HL-60 (cell line): ENCODE measurements at regions not wholly inside any gene's neighbourhood (a gene's known extent, or its start where the extent isn't known, plus 50 kb on each side); places are given as distances from the start of the nearest gene placed in this dataset.

Experiments
- CTCF ChIP-seq: IDR thresholded peaks from one replicate; pipeline ENCODE4 v1.5.1; 2011; ENCODE audit warnings: low read length, control low read depth, inconsistent platforms; ENCODE audit not compliant: insufficient read depth
- GABPA ChIP-seq: IDR thresholded peaks from 2 replicates; pipeline ENCODE4 v1.6.1; 2012; ENCODE audit warnings: low read depth
- POLR2AphosphoS5 ChIP-seq: IDR thresholded peaks from 2 replicates; pipeline ENCODE4 v1.6.1; 2012; ENCODE audit warnings: low read depth
- REST ChIP-seq: IDR thresholded peaks from 2 replicates; pipeline ENCODE4 v1.6.1; 2012; ENCODE audit warnings: low read depth; ENCODE audit not compliant: insufficient replicate concordance

DNA sequence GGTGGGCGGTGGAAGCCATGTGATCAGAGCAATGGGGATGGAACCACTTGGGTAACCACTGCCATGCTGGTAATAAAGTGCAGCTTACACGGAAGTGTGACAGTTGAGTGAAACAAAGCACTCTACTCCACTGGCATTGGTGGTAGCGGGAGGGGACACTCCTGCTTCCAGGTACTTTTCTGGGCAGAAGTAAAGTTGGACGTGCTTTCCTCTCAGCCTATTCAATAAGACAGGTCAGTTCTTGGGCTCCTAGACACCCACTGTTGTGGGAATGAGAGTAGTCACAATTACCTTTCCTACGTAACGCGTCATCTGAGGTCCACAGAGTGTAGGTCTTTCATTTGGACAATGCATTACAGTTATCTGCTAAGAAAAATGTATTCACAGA lies 51.7 kb upstream of the CHD2 start:
- no peak for TF ChIP-seq CTCF
- TF ChIP-seq GABPA, result no peak
- no peak for TF ChIP-seq POLR2AphosphoS5
- TF ChIP-seq REST, result no peak
